Stimulated activated naive CD8-positive, alpha-beta T cell treated with anti-CD3 and anti-CD28 coated beads, Interleukin-15, amount 100 ng/mL, for 72 hours (primary cell): ENCODE measurements at regions not wholly inside any gene's neighbourhood (a gene's known extent, or its start where the extent isn't known, plus 50 kb on each side); places are given as distances from the start of the nearest gene placed in this dataset.
"Not testable (repeated sequence)": the region's sequence is repeated elsewhere in the genome, so short reads cannot be mapped to it uniquely, and the experiment has no call there.

Experiments used
- ATAC-seq: fragments of 150-1000 bp; cut with Tn5 transposase; 2 replicates; pipeline ENCODE4 v1.10.0; 2021; ENCODE audit warnings: mild to moderate bottlenecking, moderate library complexity
- DNase-seq, 2 donors: peaks; one replicate each; pipeline ENCODE4 v3.0.0; 2021 to 2022
- H3K27ac Mint-ChIP-seq, 2 donors: one replicate each; pipeline ENCODE4 v1.8.0; 2022; ENCODE audit warnings: mild to moderate bottlenecking in 2 of 2, mixed read lengths in 2 of 2, moderate library complexity in 2 of 2
- H3K27me3 Mint-ChIP-seq: one replicate; pipeline ENCODE4 v1.8.0; 2022; ENCODE audit warnings: mixed read lengths
- H3K4me1 Mint-ChIP-seq: one replicate; pipeline ENCODE4 v1.8.0; 2022; ENCODE audit warnings: mild to moderate bottlenecking, mixed read lengths
- H3K4me3 Mint-ChIP-seq, 2 donors: one replicate each; pipeline ENCODE4 v1.8.0; 2022; ENCODE audit warnings: mild to moderate bottlenecking in 2 of 2, mixed read lengths in 2 of 2, moderate library complexity in 1 of 2
- H3K9me3 Mint-ChIP-seq, 2 donors: one replicate each; pipeline ENCODE4 v1.8.0; 2022; ENCODE audit warnings: mixed read lengths in 2 of 2

DNA sequence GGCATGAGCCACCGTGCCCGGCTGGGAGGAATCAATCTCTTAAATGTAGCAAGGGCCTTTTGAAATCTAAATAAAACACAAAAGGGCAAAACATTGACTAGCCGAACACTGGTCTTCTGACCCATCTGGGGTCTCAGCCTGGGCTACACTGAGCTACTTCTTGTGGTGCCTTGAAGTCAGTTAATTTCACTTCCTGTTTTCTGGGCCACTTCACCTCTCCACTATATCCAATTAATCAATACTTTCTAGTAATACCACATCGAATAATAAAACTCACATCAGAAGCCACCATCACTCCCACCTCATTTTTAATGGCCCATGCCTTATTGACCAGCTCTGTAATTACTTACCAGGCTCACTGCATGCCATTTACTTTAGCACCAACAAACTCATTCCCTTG lies 138.0 kb upstream of the SAMSN1 start:
- Mint-ChIP-seq H3K27ac (no peak overlapping the region), H3K4me3 (no peak overlapping the region), H3K4me1 (peaks cover 46% of the 10 kb centered on the region), H3K27me3 (no peaks in the 10 kb centered on the region), H3K9me3 (peaks cover 4 to 10% of the 10 kb centered on the region in 2 donors)
- DNase-seq (no peak), ATAC-seq (no peak)

DNA sequence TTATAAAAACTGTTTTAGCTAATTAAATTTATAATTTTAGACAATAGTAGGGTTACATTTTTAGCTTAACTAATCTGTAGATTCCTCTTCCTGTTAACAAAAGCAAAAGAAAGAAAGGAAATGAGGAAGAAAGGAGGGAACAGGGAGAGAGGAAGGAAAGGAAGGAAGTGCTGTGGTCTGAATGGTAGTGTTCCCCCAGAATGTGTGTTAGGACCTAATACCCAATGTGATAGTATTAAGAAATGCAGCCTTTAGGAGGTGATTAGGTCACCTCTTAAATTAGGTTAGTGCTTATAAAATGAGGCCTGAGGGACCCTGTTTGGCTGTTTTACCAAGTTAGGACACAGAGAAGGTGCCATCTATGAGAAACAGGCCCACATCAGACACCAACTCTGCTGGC lies 136.9 kb upstream of the SAMSN1 start:
- Mint-ChIP-seq H3K9me3 (peaks cover 5 to 7% of the 10 kb centered on the region in 2 donors), H3K4me3 (no peak overlapping the region), H3K27me3 (no peaks in the 10 kb centered on the region), H3K27ac (peak overlapping the region in 1 of 2 donors; percentile 80), H3K4me1 (peaks cover 38% of the 10 kb centered on the region)
- no peak for DNase-seq
- ATAC-seq = no peak

DNA sequence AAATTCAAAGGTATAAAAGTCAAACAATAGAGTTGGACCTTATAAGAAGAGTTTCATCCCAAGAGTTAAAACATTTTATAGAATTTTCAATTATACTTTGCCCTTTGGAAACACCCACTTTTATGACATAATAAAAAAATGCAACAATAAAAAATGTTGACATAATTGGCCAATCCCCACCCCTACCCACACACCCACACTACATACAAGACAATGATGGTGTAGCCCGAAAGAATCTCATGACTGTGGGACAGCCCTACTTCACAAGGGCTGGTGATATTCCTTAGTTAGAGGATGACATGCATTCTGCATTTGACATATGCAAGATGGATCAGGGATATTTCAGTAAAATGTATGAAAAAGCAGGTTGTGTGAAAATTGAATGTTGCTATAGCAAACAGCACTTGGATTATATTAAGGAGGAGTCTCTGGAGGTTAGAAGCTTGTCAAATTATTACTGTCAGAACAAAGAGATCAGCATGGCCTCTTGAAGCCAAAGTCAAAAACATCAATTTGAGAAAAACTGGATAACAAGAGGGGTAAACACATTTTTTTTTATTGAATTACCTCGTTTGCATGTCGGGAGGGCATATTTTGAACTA lies 133.0 kb upstream of the SAMSN1 start:
- no peak for ATAC-seq
- Mint-ChIP-seq H3K27me3 (no peaks in the 10 kb centered on the region), H3K4me1 (peaks cover 43% of the 10 kb centered on the region), H3K9me3 (peaks cover 14 to 19% of the 10 kb centered on the region in 2 donors), H3K27ac (no peak overlapping the region), H3K4me3 (no peak overlapping the region)
- DNase-seq = no peak

DNA sequence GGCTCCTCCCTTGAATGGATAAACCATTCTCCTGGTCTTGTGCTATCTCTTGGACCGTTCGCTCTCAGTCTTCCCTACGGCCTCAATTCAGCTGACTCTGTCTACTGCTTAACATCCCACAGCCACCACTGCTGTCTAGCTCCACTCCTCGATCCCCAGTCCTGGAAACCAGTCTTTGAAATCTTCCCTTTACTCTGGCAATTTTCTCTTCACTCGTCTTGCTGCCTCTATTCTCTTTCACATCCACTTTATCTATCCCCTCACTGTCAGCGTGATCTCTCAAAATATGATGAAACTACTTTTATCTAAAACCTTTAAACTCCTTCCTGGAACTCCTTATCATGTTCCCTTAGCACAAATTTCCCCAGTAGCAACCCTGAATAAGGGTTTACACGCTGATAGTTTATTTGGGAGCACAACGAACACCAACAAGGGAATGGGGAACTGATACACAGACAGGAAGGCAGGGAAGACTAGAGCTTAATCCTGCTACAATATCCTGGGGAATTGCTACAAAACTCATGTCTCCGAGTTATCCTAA lies 131.6 kb upstream of the SAMSN1 start:
- no peak for DNase-seq
- H3K9me3 Mint-ChIP-seq = peaks cover 14 to 19% of the 10 kb centered on the region in 2 donors
- H3K27me3 Mint-ChIP-seq = no peaks in the 10 kb centered on the region
- no peak overlapping the region for H3K27ac Mint-ChIP-seq
- peaks cover 42% of the 10 kb centered on the region for H3K4me1 Mint-ChIP-seq
- peak overlapping the region in 1 of 2 donors; percentile 14 for H3K4me3 Mint-ChIP-seq
- ATAC-seq = no peak

DNA sequence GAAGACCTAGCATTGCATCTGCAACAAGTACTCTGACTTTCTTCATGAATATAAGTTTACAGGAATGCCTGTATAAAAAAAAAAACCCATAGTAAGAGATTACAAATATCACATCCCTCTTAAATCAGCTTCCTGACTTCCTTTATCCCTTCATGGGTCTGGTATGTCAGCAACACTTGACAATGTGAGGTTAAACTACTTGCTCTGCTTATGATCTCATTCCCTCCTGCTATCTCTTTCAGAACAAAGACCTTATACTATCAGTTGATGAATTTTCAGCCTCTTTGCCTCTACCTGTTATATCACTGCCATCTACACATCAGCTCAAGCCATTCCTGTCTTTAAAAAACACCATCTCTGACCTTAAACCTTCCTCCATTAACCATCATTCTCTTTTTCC lies 130.9 kb upstream of the SAMSN1 start:
- Mint-ChIP-seq H3K4me1 (peaks cover 42% of the 10 kb centered on the region), H3K9me3 (peaks cover 14 to 19% of the 10 kb centered on the region in 2 donors), H3K27ac (peak overlapping the region; percentile 57 to 90), H3K4me3 (peak overlapping the region in 1 of 2 donors; percentile 39), H3K27me3 (no peaks in the 10 kb centered on the region)
- ATAC-seq (peak; percentile 39), DNase-seq (no peak)

DNA sequence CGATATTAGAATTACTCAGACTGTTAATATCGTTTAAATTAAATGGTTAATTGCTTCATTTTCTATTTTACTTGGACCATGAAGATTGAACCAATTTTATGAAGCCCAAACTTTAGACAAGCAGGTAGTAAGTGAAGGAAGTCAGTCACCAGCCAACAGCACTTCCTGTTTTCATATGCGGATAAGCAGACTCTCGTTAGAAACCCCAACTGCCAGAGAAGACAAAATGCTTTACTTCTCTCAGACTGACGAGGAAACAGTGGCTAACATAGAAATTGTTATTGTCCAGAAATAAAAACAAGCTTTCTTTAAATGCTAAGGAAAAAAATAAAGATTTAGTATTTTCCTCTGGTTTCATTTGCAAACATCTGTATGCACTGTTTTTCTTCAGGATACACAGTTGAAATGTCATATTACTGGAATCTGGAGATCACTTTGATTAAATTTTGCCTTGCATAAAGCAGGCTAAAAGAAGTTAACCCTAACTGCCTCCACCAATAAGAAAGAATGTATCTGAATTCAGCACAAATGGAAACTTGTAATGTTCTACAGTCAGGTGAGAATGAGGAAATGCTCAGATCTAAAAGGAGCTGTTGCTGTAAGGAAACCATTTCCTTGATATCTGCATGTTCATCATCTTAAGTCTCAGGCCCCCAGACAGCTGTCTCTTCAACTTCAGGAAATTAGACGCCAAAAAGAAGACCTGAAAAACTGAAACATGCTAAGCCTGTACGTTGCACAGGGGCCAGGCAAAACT lies 129.8 kb upstream of the SAMSN1 start:
- Mint-ChIP-seq H3K4me1 (peaks cover 37% of the 10 kb centered on the region), H3K27me3 (no peaks in the 10 kb centered on the region), H3K27ac (peak overlapping the region; percentile 98), H3K4me3 (peak overlapping the region; percentile 74 to 77), H3K9me3 (peaks cover 14 to 19% of the 10 kb centered on the region in 2 donors)
- ATAC-seq (peak; percentile 76), DNase-seq (no peak)

DNA sequence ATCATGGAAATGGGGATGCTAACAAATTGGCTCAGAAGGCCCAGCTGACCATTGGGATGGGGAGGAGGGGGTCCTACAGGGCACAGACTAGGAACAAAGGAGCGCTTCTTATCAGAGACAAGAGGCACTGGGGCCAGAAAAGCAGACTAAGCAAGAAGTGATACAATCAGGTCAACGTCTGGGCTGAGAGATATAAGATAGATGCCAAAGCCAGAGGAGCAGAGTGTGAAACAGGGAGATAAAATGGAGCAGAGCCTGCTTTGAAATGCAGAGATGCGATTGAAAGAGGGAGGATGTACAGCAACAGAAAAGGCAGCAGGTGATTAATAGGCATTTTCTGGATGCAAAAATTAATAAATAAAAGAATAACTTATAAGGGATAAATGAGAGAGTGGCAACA lies 127.5 kb upstream of the SAMSN1 start:
- no peak for ATAC-seq

DNA sequence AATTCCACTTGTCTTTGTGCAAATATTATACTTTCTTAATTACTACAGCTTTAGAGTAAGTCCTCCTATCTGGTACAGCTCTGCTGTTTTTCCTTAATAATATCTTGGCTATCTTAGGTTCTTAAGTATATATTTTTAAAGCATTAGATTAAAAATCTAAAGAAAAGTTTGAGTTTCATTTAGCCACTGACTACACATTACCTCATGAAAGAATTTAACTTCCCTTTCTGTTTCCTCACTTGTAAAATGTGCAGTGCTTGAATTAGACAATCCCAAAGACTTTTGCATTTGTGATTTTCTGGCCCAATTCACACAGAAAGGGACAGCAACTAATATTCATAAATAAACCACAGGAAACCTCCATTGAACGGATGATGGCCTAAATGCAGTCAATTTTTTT lies 126.4 kb upstream of the SAMSN1 start:
- Mint-ChIP-seq H3K9me3 (peaks cover 19 to 25% of the 10 kb centered on the region in 2 donors), H3K4me3 (no peak overlapping the region), H3K4me1 (peaks cover 26% of the 10 kb centered on the region), H3K27me3 (no peaks in the 10 kb centered on the region), H3K27ac (no peak overlapping the region)
- ATAC-seq = no peak
- no peak for DNase-seq

More for the DNA sequence above, 127.5 kb upstream of the SAMSN1 start:
- H3K9me3 Mint-ChIP-seq = peaks cover 25% of the 10 kb centered on the region in 2 donors
- H3K27ac Mint-ChIP-seq = no peak overlapping the region
- no peaks in the 10 kb centered on the region for H3K27me3 Mint-ChIP-seq
- H3K4me3 Mint-ChIP-seq = no peak overlapping the region
- H3K4me1 Mint-ChIP-seq = peaks cover 29% of the 10 kb centered on the region
- no peak for DNase-seq

DNA sequence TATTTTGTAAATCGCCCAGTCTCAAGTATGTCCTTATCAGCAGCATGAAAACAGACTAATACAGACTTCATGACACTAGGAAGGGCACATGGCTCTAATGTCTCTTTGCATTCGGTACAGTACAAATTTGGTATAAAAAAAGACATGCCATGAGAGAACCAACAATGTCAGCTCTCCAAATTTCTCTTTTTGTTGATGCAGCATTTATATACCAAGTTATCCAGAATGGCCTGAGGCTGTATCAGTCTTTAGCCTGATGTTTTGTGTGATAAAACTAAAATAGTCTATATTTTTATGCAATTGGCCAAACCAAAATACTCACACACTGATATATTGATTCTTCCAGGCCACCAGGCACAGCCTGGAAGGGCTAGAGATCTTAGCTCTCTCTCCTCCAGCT lies 124.3 kb upstream of the SAMSN1 start:
- ATAC-seq (no peak), DNase-seq (no peak)
- Mint-ChIP-seq H3K9me3 (peaks cover 13 to 18% of the 10 kb centered on the region in 2 donors), H3K27ac (peak overlapping the region in 1 of 2 donors; percentile 14), H3K4me3 (no peak overlapping the region), H3K4me1 (peaks cover 6% of the 10 kb centered on the region), H3K27me3 (no peaks in the 10 kb centered on the region)

DNA sequence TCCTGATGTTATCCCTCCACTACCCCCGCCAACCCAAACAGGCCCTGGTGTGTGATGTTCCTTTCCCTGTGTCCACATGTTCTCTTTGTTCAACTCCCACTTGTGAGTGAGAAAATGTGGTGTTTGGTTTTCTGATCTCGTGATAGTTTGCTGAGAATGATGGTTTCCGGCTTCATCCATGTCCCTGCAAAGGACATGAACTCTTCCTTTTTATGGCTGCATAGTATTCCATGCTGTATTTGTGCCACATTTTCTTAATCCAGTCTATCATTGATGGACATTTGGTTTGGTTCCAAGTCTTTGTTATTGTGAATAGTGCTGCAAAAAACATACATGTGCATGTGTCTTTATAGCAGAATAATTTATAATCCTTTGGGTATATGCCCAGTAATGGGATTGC lies 123.0 kb upstream of the SAMSN1 start:
- H3K4me1 Mint-ChIP-seq = not testable (repeated sequence)

DNA sequence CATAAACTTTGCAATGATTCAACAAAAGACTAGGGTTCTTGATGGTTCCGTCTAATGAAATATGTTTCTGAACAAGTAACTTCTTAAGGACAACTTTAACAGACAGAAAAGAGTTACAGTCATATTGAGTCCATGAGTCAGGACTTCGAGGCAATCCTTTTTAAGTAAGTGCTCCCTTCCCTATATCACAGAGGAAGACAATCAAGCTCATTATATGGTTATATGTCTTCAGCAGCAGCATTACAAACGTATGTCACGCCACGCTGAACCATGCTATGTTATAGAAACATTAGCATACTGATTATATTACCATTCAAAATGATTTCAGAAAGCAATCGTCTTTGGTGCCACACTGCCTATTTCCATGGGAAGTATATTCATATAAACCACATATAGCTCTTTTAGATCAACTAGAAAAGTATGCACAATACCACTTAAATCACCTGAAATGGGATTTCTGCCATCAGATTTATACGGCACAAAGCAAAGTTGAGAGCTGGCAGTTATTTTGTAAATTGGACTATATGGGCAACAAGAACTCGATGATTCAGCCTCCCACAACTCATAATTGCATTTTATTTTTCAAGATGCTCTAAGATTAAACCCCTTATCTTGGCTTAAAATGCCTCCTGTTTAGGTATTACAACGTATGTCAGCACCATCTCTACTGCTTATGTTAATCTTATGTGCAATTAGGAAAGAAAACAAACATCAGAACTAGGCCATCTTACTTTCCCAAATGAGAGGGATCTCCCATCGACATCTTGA lies 111.3 kb upstream of the SAMSN1 start:
- Mint-ChIP-seq H3K4me1 (no peaks in the 10 kb centered on the region), H3K27me3 (no peaks in the 10 kb centered on the region), H3K9me3 (peaks cover 0 to 9% of the 10 kb centered on the region in 2 donors), H3K4me3 (no peak overlapping the region), H3K27ac (no peak overlapping the region)
- DNase-seq (no peak), ATAC-seq (no peak)

More for the DNA sequence above, 123.0 kb upstream of the SAMSN1 start:
- ATAC-seq, H3K4me3 Mint-ChIP-seq, H3K27ac Mint-ChIP-seq, DNase-seq, H3K27me3 Mint-ChIP-seq: not testable (repeated sequence)
- H3K9me3 Mint-ChIP-seq = peaks cover 20 to 29% of the 10 kb centered on the region in 2 donors

DNA sequence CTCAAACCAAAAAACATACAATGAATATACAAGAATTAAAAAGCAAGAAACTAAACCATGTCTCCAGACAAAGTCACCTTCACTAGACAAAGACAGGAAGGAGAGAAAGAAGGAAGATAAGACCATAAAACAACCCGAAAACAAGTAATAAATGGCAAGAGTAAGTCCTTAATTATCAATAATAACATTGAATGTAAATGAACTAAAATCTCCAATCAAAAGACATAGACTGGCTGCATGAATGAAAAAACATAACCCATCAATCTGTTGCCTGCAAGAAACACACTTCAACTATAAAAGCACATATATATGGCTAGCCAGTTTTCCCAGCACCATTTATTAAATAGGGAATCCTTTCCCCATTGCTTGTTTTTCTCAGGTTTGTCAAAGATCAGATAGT lies 100.8 kb upstream of the SAMSN1 start:
- Mint-ChIP-seq H3K4me1 (no peaks in the 10 kb centered on the region), H3K27ac (no peak overlapping the region), H3K27me3 (no peaks in the 10 kb centered on the region), H3K9me3 (peaks cover 26 to 34% of the 10 kb centered on the region in 2 donors), H3K4me3 (no peak overlapping the region)
- no peak for DNase-seq
- no peak for ATAC-seq

DNA sequence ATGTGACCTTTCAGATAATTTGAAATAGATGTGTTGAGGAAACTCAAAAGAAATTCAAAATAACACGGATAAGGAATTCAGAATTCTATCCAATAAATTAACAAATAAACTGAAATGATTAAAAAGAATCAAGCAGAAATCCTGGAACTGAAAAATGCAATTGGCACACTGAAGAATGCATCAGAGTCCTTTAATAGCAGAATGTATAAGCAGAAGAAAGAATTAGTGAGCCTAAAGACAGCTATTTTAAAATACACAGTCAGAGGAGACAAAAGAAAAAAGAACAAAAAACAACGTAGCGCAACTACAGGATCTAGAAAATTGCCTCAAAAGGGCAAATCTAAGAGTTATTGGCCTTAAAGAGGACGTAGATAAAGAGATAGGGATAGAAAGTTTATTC lies 99.6 kb upstream of the SAMSN1 start:
- no peak overlapping the region for H3K27ac Mint-ChIP-seq

DNA sequence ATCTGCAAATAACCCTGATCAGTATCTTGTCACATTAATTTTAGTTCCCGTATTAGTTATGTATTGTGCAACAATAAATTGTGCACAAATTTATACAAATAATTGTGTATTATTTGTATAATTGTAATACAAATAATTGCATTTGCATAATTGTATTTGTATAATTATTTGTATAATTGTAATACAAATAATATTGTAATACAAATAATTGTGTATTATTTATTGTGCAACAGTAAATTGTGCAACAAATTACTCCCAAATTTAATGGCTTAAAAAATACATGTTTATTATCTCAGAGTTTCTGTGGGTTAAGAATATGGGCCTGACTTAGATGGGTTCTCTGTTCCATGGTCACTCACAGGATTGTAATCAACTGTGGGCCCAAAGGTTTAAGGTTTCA lies 86.2 kb upstream of the SAMSN1 start:
- Mint-ChIP-seq H3K27ac (no peak overlapping the region), H3K4me3 (no peak overlapping the region), H3K27me3 (no peaks in the 10 kb centered on the region), H3K9me3 (peaks cover 7 to 8% of the 10 kb centered on the region in 2 donors), H3K4me1 (peaks cover 18% of the 10 kb centered on the region)
- ATAC-seq = no peak
- DNase-seq = no peak

More for the DNA sequence above, 99.6 kb upstream of the SAMSN1 start:
- ATAC-seq (no peak), DNase-seq (no peak)
- H3K4me1 Mint-ChIP-seq = no peaks in the 10 kb centered on the region
- H3K27me3 Mint-ChIP-seq = no peaks in the 10 kb centered on the region
- peaks cover 26 to 34% of the 10 kb centered on the region in 2 donors for H3K9me3 Mint-ChIP-seq
- H3K4me3 Mint-ChIP-seq = no peak overlapping the region

DNA sequence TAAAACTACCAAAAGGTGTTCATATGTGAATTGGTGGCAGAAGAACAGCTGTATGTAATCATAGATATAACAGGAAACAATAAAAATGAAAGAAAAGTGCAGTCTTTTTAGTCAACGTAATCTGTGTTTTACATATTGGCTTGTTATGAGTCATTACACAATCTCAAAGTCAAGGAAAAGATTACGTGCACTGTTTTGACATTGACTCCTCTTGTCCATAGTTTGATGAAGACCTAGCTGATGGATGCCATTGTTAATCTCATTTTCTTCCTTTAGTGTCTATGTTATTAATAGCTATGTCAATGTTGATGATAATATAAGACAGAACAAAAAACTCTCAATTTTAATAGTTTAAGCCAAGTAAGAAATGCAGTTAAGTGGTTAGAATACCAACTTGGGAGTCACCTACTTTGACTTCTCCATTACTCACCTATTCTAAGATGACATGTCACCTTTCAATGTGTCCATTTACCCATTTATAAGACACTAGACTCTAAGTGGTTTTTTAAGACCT lies 84.5 kb upstream of the SAMSN1 start:
- DNase-seq = no peak
- Mint-ChIP-seq H3K27ac (peak overlapping the region; percentile 82 to 89), H3K9me3 (peaks cover 4 to 15% of the 10 kb centered on the region in 2 donors), H3K4me3 (peak overlapping the region; percentile 4 to 42), H3K27me3 (no peaks in the 10 kb centered on the region), H3K4me1 (peaks cover 18% of the 10 kb centered on the region)
- peak; percentile 93 for ATAC-seq
